Kidney (tissue), 13 donors: ENCODE measurements at regions not wholly inside any gene's neighbourhood (a gene's known extent, or its start where the extent isn't known, plus 50 kb on each side); places are given as distances from the start of the nearest gene placed in this dataset.
A peak's percentile ranks its signal among the peaks of the same experiment; 100 is the strongest.

Experiments
- DNase-seq, 5 donors: peaks; one replicate each; pipeline ENCODE4 v3.0.0-alpha.2; 2013 to 2020
- FAIRE-seq: peaks from 2 replicates; lab custom pipeline; 2012; peaks lifted over from hg19 to GRCh38; lab: Jason Lieb, UNC
- H3K27ac ChIP-seq, 2 donors: one replicate each; pipeline ENCODE4 v1.7.0; 2013; ENCODE audit warnings: low read depth in 2 of 2, low read length in 2 of 2, inconsistent platforms in 1 of 2
- H3K27me3 ChIP-seq: one replicate; pipeline ENCODE4 v1.7.1; 2013; ENCODE audit warnings: low read length, inconsistent platforms; ENCODE audit not compliant: control insufficient read depth, insufficient read depth
- H3K36me3 ChIP-seq, 3 donors: one replicate each; pipeline versions ENCODE4 v1.7.0 to v1.7.1; 2013; ENCODE audit warnings: low read length in 3 of 3, control low read depth in 1 of 3, inconsistent platforms in 1 of 3; ENCODE audit not compliant: insufficient read depth in 3 of 3, control insufficient read depth in 2 of 3
- H3K4me1 ChIP-seq, 3 donors: one replicate each; pipeline versions ENCODE4 v1.7.0 to v1.7.1; 2013; ENCODE audit warnings: low read length in 3 of 3, inconsistent platforms in 1 of 3, low read depth in 1 of 3; ENCODE audit not compliant: control insufficient read depth in 2 of 3, insufficient read depth in 2 of 3
- H3K4me3 ChIP-seq, 3 donors: one replicate each; pipeline versions ENCODE4 v1.7.0 to v1.8.1; 2013; ENCODE audit warnings: low read length in 3 of 3, control low read depth in 1 of 3, inconsistent platforms in 1 of 3
- H3K9ac ChIP-seq, 3 donors: one replicate each; pipeline versions ENCODE4 v1.7.0 to v1.7.1; 2013; ENCODE audit warnings: low read length in 3 of 3, control low read depth in 1 of 3, inconsistent platforms in 1 of 3
- H3K9me3 ChIP-seq, 3 donors: one replicate each; pipeline versions ENCODE4 v1.7.0 to v1.7.1; 2013; ENCODE audit warnings: low read length in 3 of 3, control low read depth in 1 of 3, inconsistent platforms in 1 of 3; ENCODE audit not compliant: control insufficient read depth in 2 of 3, insufficient read depth in 1 of 3
- CTCF ChIP-seq: IDR thresholded peaks from 3 replicates; pipeline ENCODE4 v1.5.1; 2012; ENCODE audit warnings: mild to moderate bottlenecking, moderate library complexity, borderline replicate concordance; ENCODE audit not compliant: insufficient read depth; ENCODE audit errors: extremely low read depth
- intact Hi-C: fragments of 100-400 bp; cut with DNase I; formaldehyde crosslinking; loops from one replicate; pipeline ENCODE4 v1.11.1; 2022
- donor health status: control.
- donor health status: control.
- donor health status: control.
- donor health status: control.
- donor health status: control.
- donor health status: DM: yes; HTN: yes; CAD: no.
- donor health status: Normal renal cell carcinoma (clear cell type).

GRCh38 chr2:66897181-66897580 lies 462.3 kb downstream of the MEIS1 start:
- Histone ChIP-seq H3K4me1 (peaks cover 0 to 3% (median 0%) of the 10 kb centered on the region in 3 donors), H3K27ac (no peak overlapping the region), H3K36me3 (no peaks in the 10 kb centered on the region), H3K27me3 (no peaks in the 10 kb centered on the region), H3K9me3 (no peaks in the 10 kb centered on the region), H3K9ac (no peak overlapping the region), H3K4me3 (no peak overlapping the region)
- intact Hi-C loops = no loop called here
- no peak for TF ChIP-seq CTCF
- DNase-seq (peak in 1 of 5 donors; percentile 61), FAIRE-seq (no peak)

GRCh38 chr2:66897691-66898150 lies 462.8 kb downstream of the MEIS1 start:
- H3K9ac ChIP-seq = no peak overlapping the region
- no peak for FAIRE-seq
- no peak overlapping the region for H3K4me3 ChIP-seq
- no peaks in the 10 kb centered on the region for H3K36me3 ChIP-seq
- H3K4me1 ChIP-seq = peaks cover 0 to 3% (median 0%) of the 10 kb centered on the region in 3 donors
- intact Hi-C loops = no loop called here
- H3K27ac ChIP-seq = no peak overlapping the region
- TF ChIP-seq CTCF = no peak
- no peaks in the 10 kb centered on the region for H3K27me3 ChIP-seq
- H3K9me3 ChIP-seq = no peaks in the 10 kb centered on the region
- DNase-seq = peak in 3 of 5 donors; percentile 20 to 89 (median 60)

- TF ChIP-seq CTCF = no peak
- H3K4me1 ChIP-seq = peaks cover 0 to 3% (median 0%) of the 10 kb centered on the region in 3 donors
- no peak for DNase-seq
- no peak for FAIRE-seq
- H3K27ac ChIP-seq = no peak overlapping the region
- no peaks in the 10 kb centered on the region for H3K27me3 ChIP-seq
- no peaks in the 10 kb centered on the region for H3K9me3 ChIP-seq
- no peak overlapping the region for H3K4me3 ChIP-seq
- intact Hi-C loops = no loop called here
- no peaks in the 10 kb centered on the region for H3K36me3 ChIP-seq
- no peak overlapping the region for H3K9ac ChIP-seq
Observed at GRCh38 chr2:66899109-66899508, 464.2 kb downstream of the MEIS1 start.

GRCh38 chr2:66899648-66900047 lies 464.7 kb downstream of the MEIS1 start:
- no peak for FAIRE-seq
- TF ChIP-seq CTCF = no peak

More at GRCh38 chr2:66899648-66900047, 464.7 kb downstream of the MEIS1 start:
- no peak overlapping the region for H3K27ac ChIP-seq
- H3K4me1 ChIP-seq = peaks cover 0 to 3% (median 0%) of the 10 kb centered on the region in 3 donors
- no peak for DNase-seq
- no peak overlapping the region for H3K9ac ChIP-seq
- no peaks in the 10 kb centered on the region for H3K27me3 ChIP-seq
- H3K4me3 ChIP-seq = no peak overlapping the region
- intact Hi-C loops = no loop called here
- no peaks in the 10 kb centered on the region for H3K9me3 ChIP-seq
- no peaks in the 10 kb centered on the region for H3K36me3 ChIP-seq
